ENCODE measurements at regions not wholly inside any gene's neighbourhood (a gene's known extent, or its start where the extent isn't known, plus 50 kb on each side); places are given as distances from the start of the nearest gene placed in this dataset.

- TF ChIP-seq REST (IDR thresholded peaks at IDR 0.05; ENCODE audit: insufficient read depth in 1 of 2, low read depth in 2 of 2, low read length in 2 of 2) (no peak), POLR2AphosphoS5 (IDR thresholded peaks at IDR 0.05; ENCODE audit: low read depth, low read length) (no peak), FOXP2 (optimal IDR thresholded peaks at IDR 0.05; ENCODE audit: borderline replicate concordance, extremely low read depth, extremely low read length, insufficient read depth) (no peak), TAF1 (IDR thresholded peaks at IDR 0.05; ENCODE audit: borderline replicate concordance, insufficient read depth, low read length) (no peak), SIN3A (IDR thresholded peaks at IDR 0.05; ENCODE audit: borderline replicate concordance, insufficient read depth, low read length) (no peak)
Observed at GRCh38 chr2:16226943-16227664, 286.8 kb downstream of the MYCN start.

- no peak for TF ChIP-seq SIN3A (IDR thresholded peaks at IDR 0.05; ENCODE audit: borderline replicate concordance, insufficient read depth, low read length)
- no peak for TF ChIP-seq TAF1 (IDR thresholded peaks at IDR 0.05; ENCODE audit: borderline replicate concordance, insufficient read depth, low read length)
- TF ChIP-seq POLR2AphosphoS5 (IDR thresholded peaks at IDR 0.05; ENCODE audit: low read depth, low read length) = no peak
- TF ChIP-seq REST (IDR thresholded peaks at IDR 0.05; ENCODE audit: insufficient read depth in 1 of 2, low read depth in 2 of 2, low read length in 2 of 2) = no peak
- no peak for TF ChIP-seq FOXP2 (optimal IDR thresholded peaks at IDR 0.05; ENCODE audit: borderline replicate concordance, extremely low read depth, extremely low read length, insufficient read depth)
Observed at GRCh38 chr2:16226381-16226780, 286.0 kb downstream of the MYCN start.

GRCh38 chr2:16225545-16225944, 285.2 kb downstream of the MYCN start:
- TF ChIP-seq TAF1 (IDR thresholded peaks at IDR 0.05; ENCODE audit: borderline replicate concordance, insufficient read depth, low read length) (no peak), FOXP2 (optimal IDR thresholded peaks at IDR 0.05; ENCODE audit: borderline replicate concordance, extremely low read depth, extremely low read length, insufficient read depth) (no peak), SIN3A (IDR thresholded peaks at IDR 0.05; ENCODE audit: borderline replicate concordance, insufficient read depth, low read length) (no peak), REST (IDR thresholded peaks at IDR 0.05; ENCODE audit: insufficient read depth in 1 of 2, low read depth in 2 of 2, low read length in 2 of 2) (no peak), POLR2AphosphoS5 (IDR thresholded peaks at IDR 0.05; ENCODE audit: low read depth, low read length) (no peak)

GRCh38 chr2:16225071-16225470, 284.7 kb downstream of the MYCN start:
- TF ChIP-seq TAF1 (IDR thresholded peaks at IDR 0.05; ENCODE audit: borderline replicate concordance, insufficient read depth, low read length) = no peak
- TF ChIP-seq POLR2AphosphoS5 (IDR thresholded peaks at IDR 0.05; ENCODE audit: low read depth, low read length) = no peak
- no peak for TF ChIP-seq FOXP2 (optimal IDR thresholded peaks at IDR 0.05; ENCODE audit: borderline replicate concordance, extremely low read depth, extremely low read length, insufficient read depth)
- TF ChIP-seq REST (IDR thresholded peaks at IDR 0.05; ENCODE audit: insufficient read depth in 1 of 2, low read depth in 2 of 2, low read length in 2 of 2) = no peak
- no peak for TF ChIP-seq SIN3A (IDR thresholded peaks at IDR 0.05; ENCODE audit: borderline replicate concordance, insufficient read depth, low read length)
